Activated B cell treated with CpG ODN at 0.5 μM for 24 hours (primary cell): ENCODE measurements at regions not wholly inside any gene's neighbourhood (a gene's known extent, or its start where the extent isn't known, plus 50 kb on each side); places are given as distances from the start of the nearest gene placed in this dataset.

Experiments used
- ATAC-seq: fragments of 200-7000 bp; cut with Tn5 transposase; one replicate; pipeline ENCODE4 v1.10.0; 2021; ENCODE audit warnings: low read depth, mild to moderate bottlenecking, moderate library complexity
- CTCF ChIA-PET: fragments of 350-600 bp; sonication (Branson Sonifier 250); formaldehyde crosslinking; loops from one replicate; lab custom pipeline; 2021; ENCODE audit warnings: antibody characterized with exemption; lab: Charles Lee
- POLR2A ChIA-PET: fragments of 350-600 bp; sonication (Branson Sonifier 250); formaldehyde crosslinking; loops from one replicate; lab custom pipeline; 2021; ENCODE audit warnings: antibody characterized with exemption; lab: Charles Lee
- DNase-seq: peaks from one replicate; pipeline ENCODE4 v3.0.0; 2022
- H3K27ac Mint-ChIP-seq: one replicate; pipeline ENCODE4 v1.8.0; 2020; ENCODE audit warnings: mixed read lengths
- H3K27me3 Mint-ChIP-seq: one replicate; pipeline ENCODE4 v1.8.0; 2021; ENCODE audit warnings: mixed read lengths
- H3K36me3 Mint-ChIP-seq: one replicate; pipeline ENCODE4 v1.8.0; 2021; ENCODE audit warnings: low read depth, mixed read lengths
- H3K4me1 Mint-ChIP-seq: one replicate; pipeline ENCODE4 v1.8.0; 2021; ENCODE audit warnings: mixed read lengths
- H3K4me3 Mint-ChIP-seq: one replicate; pipeline ENCODE4 v1.8.0; 2020; ENCODE audit warnings: mild to moderate bottlenecking, mixed read lengths
- H3K9me3 Mint-ChIP-seq: one replicate; pipeline ENCODE4 v1.8.0; 2020; ENCODE audit warnings: mixed read lengths
- CTCF ChIP-seq: fragments of 200-600 bp; IDR thresholded peaks from one replicate; pipeline ENCODE4 v1.8.0; 2022; ENCODE audit warnings: antibody characterized with exemption, mild to moderate bottlenecking
- intact Hi-C: fragments of 100-400 bp; cut with micrococcal nuclease; formaldehyde crosslinking; loops from one replicate; pipeline ENCODE4 v1.15.1; 2024

GRCh38 chr1:90839323-90839722 lies 122.2 kb upstream of the BARHL2 start:
- no peak overlapping the region for H3K27ac Mint-ChIP-seq
- TF ChIP-seq CTCF = no peak
- H3K4me1 Mint-ChIP-seq = peaks cover 18% of the 10 kb centered on the region
- H3K4me3 Mint-ChIP-seq = no peak overlapping the region
- H3K36me3 Mint-ChIP-seq = no peaks in the 10 kb centered on the region
- ATAC-seq (no peak), DNase-seq (no peak)
- ChIA-PET CTCF (no interaction called here), POLR2A (no interaction called here)
- peaks cover 73% of the 10 kb centered on the region for H3K27me3 Mint-ChIP-seq
- intact Hi-C loops = no loop called here
- H3K9me3 Mint-ChIP-seq = no peaks in the 10 kb centered on the region

GRCh38 chr1:90838720-90839119 lies 121.6 kb upstream of the BARHL2 start:
- Mint-ChIP-seq H3K36me3 (no peaks in the 10 kb centered on the region), H3K4me1 (peaks cover 23% of the 10 kb centered on the region), H3K27me3 (peaks cover 75% of the 10 kb centered on the region), H3K27ac (no peak overlapping the region), H3K9me3 (no peaks in the 10 kb centered on the region), H3K4me3 (no peak overlapping the region)
- ChIA-PET CTCF (no interaction called here), POLR2A (no interaction called here)
- DNase-seq = no peak
- no peak for TF ChIP-seq CTCF
- intact Hi-C loops = no loop called here
- no peak for ATAC-seq

- intact Hi-C loops = loop anchor here (2.0 kb wide), 1 partner anchor 109 kb away; no protein-coding TSS in a partner anchor
- Mint-ChIP-seq H3K4me1 (peaks cover 23% of the 10 kb centered on the region), H3K36me3 (no peaks in the 10 kb centered on the region), H3K4me3 (no peak overlapping the region), H3K27me3 (peaks cover 77% of the 10 kb centered on the region), H3K27ac (no peak overlapping the region), H3K9me3 (no peaks in the 10 kb centered on the region)
- ATAC-seq (no peak), DNase-seq (no peak)
- ChIA-PET CTCF (no interaction called here), POLR2A (no interaction called here)
- TF ChIP-seq CTCF = no peak
Measured at GRCh38 chr1:90837420-90837819, 120.3 kb upstream of the BARHL2 start.

- ChIA-PET CTCF (no interaction called here), POLR2A (no interaction called here)
- no peak for TF ChIP-seq CTCF
- Mint-ChIP-seq H3K9me3 (no peaks in the 10 kb centered on the region), H3K27ac (no peak overlapping the region), H3K4me3 (peak overlapping the region; percentile 50), H3K4me1 (peaks cover 23% of the 10 kb centered on the region), H3K27me3 (peaks cover 81% of the 10 kb centered on the region), H3K36me3 (no peaks in the 10 kb centered on the region)
- ATAC-seq (no peak), DNase-seq (no peak)
- intact Hi-C loops = loop anchor here (1.0 to 2.0 kb wide), 2 partner anchors 15 to 108 kb away; no protein-coding TSS in a partner anchor
Measured at GRCh38 chr1:90836345-90836679, 119.2 kb upstream of the BARHL2 start.

GRCh38 chr1:90835661-90836344 lies 118.7 kb upstream of the BARHL2 start:
- CTCF ChIA-PET = no interaction called here
- ATAC-seq (peak; percentile 25), DNase-seq (no peak)
- Mint-ChIP-seq H3K9me3 (no peaks in the 10 kb centered on the region), H3K27ac (no peak overlapping the region), H3K4me3 (peak overlapping the region; percentile 50), H3K4me1 (peaks cover 23% of the 10 kb centered on the region), H3K36me3 (no peaks in the 10 kb centered on the region), H3K27me3 (peaks cover 79% of the 10 kb centered on the region)
- intact Hi-C loops = loop anchor here (1.0 to 2.0 kb wide), 3 partner anchors 15 to 113 kb away; no protein-coding TSS in a partner anchor
- TF ChIP-seq CTCF = no peak
- POLR2A ChIA-PET = no interaction called here
